ENCODE measurements at regions not wholly inside any gene's neighbourhood (a gene's known extent, or its start where the extent isn't known, plus 50 kb on each side); places are given as distances from the start of the nearest gene placed in this dataset.

DNA sequence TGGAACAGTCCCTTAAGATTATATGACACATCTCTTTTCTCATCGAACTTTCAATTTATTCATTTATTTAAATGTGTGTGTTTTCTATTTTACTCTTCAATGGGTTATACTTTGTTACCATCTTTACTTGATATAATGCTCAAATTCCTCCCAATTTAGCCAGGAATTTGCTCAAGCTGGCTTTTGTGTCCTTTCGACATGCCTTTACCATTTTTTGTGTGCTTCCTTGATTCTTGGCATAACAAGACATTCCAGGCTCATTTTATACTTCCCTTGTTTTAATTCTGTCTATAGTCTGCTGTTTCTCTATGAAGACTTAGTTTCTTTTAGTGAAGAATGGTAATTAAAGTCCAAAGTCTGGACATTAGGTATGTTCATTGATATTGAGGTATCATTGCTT is 315.8 kb downstream of the AEBP2 start:
- H3K36me3 ChIP-seq, result peaks cover 3% of the 10 kb centered on the region
- peaks cover 11% of the 10 kb centered on the region for H3K4me1 ChIP-seq
- H3K27ac ChIP-seq (replicated peaks), result no peak overlapping the region
- TF ChIP-seq, protein P1, sequence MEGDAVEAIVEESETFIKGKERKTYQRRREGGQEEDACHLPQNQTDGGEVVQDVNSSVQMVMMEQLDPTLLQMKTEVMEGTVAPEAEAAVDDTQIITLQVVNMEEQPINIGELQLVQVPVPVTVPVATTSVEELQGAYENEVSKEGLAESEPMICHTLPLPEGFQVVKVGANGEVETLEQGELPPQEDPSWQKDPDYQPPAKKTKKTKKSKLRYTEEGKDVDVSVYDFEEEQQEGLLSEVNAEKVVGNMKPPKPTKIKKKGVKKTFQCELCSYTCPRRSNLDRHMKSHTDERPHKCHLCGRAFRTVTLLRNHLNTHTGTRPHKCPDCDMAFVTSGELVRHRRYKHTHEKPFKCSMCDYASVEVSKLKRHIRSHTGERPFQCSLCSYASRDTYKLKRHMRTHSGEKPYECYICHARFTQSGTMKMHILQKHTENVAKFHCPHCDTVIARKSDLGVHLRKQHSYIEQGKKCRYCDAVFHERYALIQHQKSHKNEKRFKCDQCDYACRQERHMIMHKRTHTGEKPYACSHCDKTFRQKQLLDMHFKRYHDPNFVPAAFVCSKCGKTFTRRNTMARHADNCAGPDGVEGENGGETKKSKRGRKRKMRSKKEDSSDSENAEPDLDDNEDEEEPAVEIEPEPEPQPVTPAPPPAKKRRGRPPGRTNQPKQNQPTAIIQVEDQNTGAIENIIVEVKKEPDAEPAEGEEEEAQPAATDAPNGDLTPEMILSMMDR (IDR thresholded peaks at IDR 0.05; ENCODE audit: borderline replicate concordance), result no peak
- intact Hi-C loops (cut with micrococcal nuclease), result loop anchor here (10.0 kb wide), 1 partner anchor 470 kb away; no protein-coding TSS in a partner anchor
- DNase-seq, result no peak
- no peaks in the 10 kb centered on the region for H3K27me3 ChIP-seq (ENCODE audit: low read depth)
- H3K4me3 ChIP-seq, result no peak overlapping the region
- H3K9me3 ChIP-seq (replicated peaks), result peaks cover 20% of the 10 kb centered on the region

DNA sequence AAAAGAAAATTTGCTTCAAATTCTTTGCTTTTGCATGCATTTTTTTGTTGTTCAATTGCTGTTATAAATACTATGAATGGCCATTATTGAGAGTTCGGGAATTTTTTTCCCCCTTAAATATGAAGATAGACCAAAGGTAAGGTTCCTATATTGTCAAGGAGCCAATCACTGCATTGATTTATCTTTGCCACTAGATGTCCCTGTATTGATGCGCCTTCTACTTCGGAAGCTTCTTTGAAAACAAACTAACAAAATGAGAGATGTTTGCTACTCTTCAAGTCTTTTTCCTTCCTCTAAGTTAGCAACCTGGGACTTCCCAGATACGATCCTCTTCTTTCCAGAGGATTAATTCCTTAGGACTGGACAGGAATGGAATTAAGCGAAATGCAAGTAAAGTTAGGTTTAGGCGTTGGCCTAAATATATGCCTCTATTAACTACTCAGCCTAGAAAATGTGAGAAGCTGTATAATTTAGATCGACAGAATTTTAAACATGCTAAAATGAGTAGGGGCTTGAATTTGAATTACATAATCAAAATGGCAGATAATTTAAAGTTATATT is 318.1 kb downstream of the AEBP2 start:
- Histone ChIP-seq H3K9me3 (replicated peaks) (peaks cover 15% of the 10 kb centered on the region), H3K4me1 (peaks cover 11% of the 10 kb centered on the region), H3K27ac (replicated peaks) (peak overlapping the region; percentile 51), H3K27me3 (ENCODE audit: low read depth) (no peaks in the 10 kb centered on the region), H3K4me3 (no peak overlapping the region), H3K36me3 (peaks cover 3% of the 10 kb centered on the region)
- intact Hi-C loops (cut with micrococcal nuclease), result loop anchor here (10.0 kb wide), 1 partner anchor 467 kb away; no protein-coding TSS in a partner anchor
- TF ChIP-seq, protein P1 (IDR thresholded peaks at IDR 0.05; ENCODE audit: borderline replicate concordance), result peak; percentile 80
- no peak for DNase-seq

DNA sequence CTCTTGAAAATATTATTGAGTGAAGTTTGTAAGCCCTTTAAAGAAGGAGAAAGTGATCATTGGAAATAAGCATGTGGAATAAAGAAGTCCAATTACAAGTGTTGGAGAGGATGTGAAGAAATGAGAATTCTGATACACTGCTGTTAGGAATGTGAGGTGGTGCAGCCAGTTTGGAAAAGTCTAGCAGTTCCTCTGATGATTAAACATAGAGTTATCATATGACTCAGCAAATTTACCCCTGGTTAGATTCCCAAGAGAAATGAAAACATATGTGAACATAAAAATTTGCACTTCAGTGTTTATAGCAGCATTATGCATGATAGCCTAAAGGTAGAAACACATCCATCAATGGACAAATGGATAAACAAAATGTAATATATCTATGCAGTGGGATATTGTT is 319.9 kb downstream of the AEBP2 start:
- no peak overlapping the region for H3K27ac ChIP-seq (replicated peaks)
- no peak overlapping the region for H3K4me3 ChIP-seq
- TF ChIP-seq, protein P1 (IDR thresholded peaks at IDR 0.05; ENCODE audit: borderline replicate concordance), result no peak
- no peaks in the 10 kb centered on the region for H3K9me3 ChIP-seq (replicated peaks)
- H3K27me3 ChIP-seq (ENCODE audit: low read depth), result no peaks in the 10 kb centered on the region
- intact Hi-C loops (cut with micrococcal nuclease), result loop anchor here (10.0 kb wide), 1 partner anchor 466 kb away; no protein-coding TSS in a partner anchor
- DNase-seq, result no peak
- H3K36me3 ChIP-seq, result no peaks in the 10 kb centered on the region
- H3K4me1 ChIP-seq, result peaks cover 11% of the 10 kb centered on the region

DNA sequence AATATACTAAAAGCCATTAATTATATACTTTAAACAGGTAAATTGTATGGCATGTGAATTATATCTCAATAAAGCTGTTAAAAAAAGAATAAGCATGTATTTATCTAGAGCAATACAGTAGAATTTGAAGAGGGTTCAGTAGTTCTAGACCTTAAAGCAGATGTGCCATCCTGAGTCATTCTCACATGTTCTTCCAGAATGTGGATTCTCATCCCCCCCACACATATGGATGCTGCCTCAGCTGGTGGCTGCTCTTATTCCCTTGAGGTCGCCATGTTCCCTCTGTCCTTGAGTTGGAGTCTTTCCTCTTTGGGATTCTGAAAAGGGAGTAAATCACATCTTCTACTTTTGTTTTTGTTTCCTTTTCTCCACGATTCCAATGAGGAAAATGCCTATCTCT is 321.3 kb downstream of the AEBP2 start:
- H3K27me3 ChIP-seq (ENCODE audit: low read depth), result no peaks in the 10 kb centered on the region
- no peak for DNase-seq
- no peaks in the 10 kb centered on the region for H3K9me3 ChIP-seq (replicated peaks)
- no peak overlapping the region for H3K27ac ChIP-seq (replicated peaks)
- no peaks in the 10 kb centered on the region for H3K36me3 ChIP-seq
- TF ChIP-seq, protein P1 (IDR thresholded peaks at IDR 0.05; ENCODE audit: borderline replicate concordance), result no peak
- H3K4me1 ChIP-seq, result peaks cover 11% of the 10 kb centered on the region
- H3K4me3 ChIP-seq, result no peak overlapping the region
- intact Hi-C loops (cut with micrococcal nuclease), result no loop called here

DNA sequence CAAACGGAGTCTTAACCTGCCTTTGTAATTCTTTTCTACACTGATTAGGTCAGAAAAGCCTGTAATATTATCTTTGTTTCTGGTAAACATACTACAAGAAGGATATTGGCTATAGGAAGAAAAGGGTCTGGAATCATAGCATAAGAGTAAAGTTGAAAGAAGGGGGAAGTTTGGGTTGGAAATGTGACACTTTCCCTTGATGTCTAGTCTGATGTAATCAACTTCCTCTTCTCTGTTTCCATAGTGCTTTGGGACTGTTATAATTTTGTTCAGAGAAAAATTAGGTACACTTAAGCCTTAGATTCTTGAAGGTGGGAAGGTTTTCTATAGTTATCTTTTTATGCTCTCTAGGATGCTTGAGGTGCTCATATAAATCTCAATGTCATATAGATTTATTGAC is 322.2 kb downstream of the AEBP2 start:
- H3K36me3 ChIP-seq, result no peaks in the 10 kb centered on the region
- intact Hi-C loops (cut with micrococcal nuclease), result no loop called here
- no peak for DNase-seq
- no peak overlapping the region for H3K27ac ChIP-seq (replicated peaks)
- TF ChIP-seq, protein P1 (IDR thresholded peaks at IDR 0.05; ENCODE audit: borderline replicate concordance), result no peak
- peaks cover 8% of the 10 kb centered on the region for H3K4me1 ChIP-seq
- H3K27me3 ChIP-seq (ENCODE audit: low read depth), result no peaks in the 10 kb centered on the region
- no peak overlapping the region for H3K4me3 ChIP-seq
- no peaks in the 10 kb centered on the region for H3K9me3 ChIP-seq (replicated peaks)

Measured in left ventricle myocardium inferior (tissue), 1 donor.